HG03066 (cell line): ENCODE measurements at regions not wholly inside any gene's neighbourhood (a gene's known extent, or its start where the extent isn't known, plus 50 kb on each side); places are given as distances from the start of the nearest gene placed in this dataset.

Experiments
- ATAC-seq: cut with Tn5 transposase; IDR thresholded peaks from one replicate; pipeline ENCODE4 v1.9.1; 2021; ENCODE audit warnings: low read depth; ENCODE audit not compliant: unreplicated experiment

- no peak for ATAC-seq
Measured at GRCh38 chr12:34361721-34362316, 339.5 kb downstream of the ALG10 start.

DNA sequence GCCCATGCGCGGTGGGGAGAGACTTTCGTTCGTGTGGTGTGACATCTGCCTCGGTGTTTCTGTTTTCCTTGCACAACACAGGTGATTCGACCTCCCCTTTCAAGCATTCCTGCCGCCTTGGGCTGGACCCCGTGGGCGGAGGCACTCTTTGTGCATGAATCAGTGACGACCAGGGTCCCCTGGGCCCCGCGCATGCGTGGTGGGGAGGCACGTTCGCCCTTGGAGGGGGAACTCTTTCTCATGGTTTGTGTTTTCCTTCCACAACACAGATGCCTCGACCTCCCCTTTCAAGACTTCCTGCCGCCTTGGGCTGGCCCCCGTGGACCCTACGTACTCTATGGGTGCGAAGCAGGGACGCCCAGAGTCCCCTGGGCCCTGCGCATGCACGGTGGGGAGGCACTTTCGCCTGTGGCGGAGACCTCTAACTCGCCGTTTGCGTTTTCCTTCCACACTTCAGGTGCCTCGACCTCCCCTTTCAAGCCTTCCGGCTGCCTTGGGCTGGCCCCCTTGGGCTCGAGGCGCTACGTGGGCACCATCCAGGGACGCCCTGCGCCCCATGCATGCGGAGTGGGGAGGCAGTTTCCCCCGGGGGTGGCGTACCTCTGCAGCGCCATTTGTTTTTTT, 340.9 kb downstream of the ALG10 start:
- ATAC-seq: no peak

DNA sequence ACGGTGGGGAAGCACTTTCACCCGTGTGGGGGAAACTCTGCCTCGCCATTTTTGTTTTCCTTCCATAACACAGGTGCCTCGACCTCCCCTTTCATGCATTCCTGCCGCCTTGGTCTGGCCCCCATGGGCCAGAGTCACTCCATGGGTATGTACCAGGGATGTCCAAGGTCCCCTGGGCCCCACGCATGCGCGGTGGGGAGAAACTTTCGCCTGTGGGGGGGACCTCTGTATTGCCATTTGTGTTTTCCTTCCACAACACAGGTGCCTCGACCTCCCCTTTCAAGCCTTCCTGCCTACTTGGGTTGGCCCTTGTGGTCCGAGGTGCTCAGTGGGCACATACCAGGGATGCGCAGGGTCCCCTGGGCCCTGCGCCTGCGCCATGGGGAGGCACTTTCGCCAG, 345.8 kb downstream of the ALG10 start:
- no peak for ATAC-seq

- no peak for ATAC-seq
Measured at GRCh38 chr12:34371050-34371449, 348.8 kb downstream of the ALG10 start.

DNA sequence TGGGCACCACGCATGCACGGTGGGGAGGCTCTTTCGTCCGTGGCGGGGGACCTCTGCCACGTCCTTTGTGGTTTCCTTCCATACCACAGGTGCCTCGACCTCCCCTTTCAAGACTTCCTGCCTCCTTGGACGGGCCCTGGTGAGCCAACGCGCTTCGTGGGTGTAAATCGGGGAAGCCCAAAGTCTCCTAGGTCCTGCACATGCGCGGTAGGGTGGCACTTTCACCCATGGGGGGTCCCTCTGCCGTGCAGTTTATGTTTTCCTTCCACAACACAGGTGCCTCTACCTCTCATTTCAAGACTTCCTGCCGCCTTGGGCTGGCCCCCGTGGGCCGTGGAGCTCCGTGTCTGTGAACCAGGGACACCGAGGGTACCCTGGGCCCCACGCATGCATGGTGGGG, 349.7 kb downstream of the ALG10 start:
- no peak for ATAC-seq

DNA sequence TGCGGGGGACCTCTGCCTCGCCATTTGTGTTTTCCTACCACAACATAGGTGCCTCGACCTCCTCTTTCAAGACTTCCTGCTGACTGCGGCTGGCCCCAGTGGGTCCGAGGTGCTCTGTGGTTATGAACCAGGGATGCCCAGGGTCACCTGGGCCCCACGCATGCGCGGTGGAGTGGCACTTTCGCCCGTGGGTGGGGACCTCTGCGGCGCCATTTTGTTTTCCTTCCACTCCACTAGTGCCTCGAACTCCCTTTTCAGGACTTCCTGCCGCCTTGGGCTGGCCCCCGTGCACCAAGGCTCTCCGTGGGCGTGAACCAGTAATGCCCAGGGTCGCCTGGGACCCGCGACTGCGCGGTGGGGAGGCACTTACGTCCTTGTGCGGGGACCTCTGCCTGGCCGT, 351.6 kb downstream of the ALG10 start:
- ATAC-seq: no peak

DNA sequence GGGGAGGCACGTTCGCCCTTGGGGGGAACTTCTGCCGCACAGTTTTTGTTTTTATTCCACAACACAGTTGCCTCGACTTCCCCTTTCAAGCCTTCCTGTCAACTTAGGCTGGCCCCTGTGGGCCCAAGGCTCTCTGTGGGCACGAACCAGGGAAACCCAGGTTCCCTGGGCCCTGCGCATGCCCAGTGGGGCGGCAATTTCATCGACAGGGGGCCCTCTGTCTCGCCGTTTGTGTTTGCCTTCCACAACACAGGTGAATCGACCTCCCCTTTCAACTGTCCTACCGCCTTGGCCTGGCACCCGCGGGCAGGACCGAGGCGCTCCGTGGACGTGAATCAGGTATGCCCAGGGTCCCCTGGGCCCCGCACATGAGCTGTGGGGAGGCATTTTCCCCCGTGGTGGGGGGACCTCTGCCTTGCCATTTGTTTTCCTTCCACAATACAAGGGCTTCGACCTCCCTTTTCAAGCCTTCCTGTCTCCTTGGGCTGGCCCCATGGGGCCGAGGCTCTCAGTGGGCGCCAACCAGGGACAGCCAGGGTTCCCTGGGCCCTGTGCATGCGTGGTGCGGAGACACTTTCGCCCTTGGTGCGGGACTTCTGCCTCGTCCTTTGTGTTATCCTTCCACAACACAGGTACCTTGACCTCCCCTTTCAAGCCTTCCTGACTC, 354.0 kb downstream of the ALG10 start:
- no peak for ATAC-seq

DNA sequence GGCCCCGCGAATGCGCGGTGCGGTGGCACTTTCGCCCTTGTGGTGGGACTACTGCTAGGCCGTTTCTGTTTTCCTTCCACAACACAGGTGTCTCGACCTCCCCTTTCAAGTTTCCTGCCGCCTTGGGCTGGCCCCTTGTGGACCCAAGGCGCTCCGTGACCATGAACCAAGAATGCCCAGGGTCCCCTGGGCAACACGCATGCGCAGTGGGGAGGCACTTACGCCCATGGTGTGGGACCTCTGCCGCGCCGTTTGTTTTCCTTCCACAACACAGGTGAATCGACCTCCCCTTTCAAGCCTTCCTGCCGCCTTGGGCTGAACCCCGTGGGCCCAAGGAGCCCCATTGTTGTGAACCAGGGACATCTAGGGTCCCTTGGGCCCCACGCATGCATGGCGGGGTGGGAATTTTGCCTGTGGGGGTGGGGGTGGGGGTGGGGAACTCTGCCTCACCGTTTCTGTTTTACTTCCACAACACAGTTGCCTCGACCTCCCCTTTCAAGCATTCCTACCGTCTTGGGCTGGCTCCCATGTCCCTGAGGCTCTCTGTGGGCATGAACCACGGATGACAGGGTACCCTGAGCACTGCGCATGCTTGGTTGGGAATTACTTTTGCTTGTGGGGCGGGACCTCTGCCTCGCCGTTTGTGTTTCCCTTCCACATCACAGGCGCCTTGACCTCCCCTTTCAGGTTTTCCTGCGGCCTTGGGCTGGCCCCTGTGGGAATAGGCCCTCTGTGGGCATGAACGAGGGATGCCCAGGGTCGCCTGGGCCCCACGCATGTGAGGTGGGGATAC, 355.1 kb downstream of the ALG10 start:
- no peak for ATAC-seq

DNA sequence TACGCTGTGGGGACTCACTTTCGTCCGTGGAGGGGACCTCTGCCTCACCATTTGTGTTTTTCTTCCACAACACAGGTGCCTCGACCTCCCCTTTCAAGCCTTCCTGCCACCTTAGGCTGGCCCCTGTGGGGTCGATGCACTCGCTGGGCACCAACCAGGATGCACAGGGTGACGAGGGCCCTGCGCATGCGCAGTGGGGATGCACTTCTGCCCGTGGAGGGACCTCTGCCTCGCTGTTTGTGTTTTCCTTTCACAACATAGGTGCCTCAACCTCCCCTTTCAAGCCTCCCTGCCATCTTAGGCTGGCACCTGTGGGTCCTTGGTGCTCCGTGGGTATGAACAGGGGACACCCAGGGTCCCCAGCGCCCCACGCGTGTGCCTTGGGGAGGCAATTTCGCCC, 356.8 kb downstream of the ALG10 start:
- ATAC-seq: no peak

DNA sequence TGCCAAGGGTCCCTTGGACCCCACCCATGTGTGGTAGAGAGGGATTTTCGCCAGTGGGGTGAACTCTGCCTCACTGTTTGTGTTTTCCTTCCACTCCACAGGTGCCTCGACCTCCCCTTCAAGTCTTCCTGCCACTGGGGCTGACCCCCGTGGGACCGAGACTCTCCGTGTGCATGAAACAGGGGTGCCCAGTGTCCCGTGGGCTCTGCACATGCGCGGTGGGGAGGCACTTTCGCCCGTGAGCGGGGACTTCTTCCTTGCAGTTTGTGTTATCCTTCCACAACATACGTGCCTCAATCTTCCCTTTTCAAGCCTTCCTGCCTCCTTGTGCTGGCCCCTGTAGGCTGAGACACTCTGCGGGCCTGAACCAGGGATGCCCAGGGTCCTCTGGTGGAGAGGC, 362.4 kb downstream of the ALG10 start:
- ATAC-seq: no peak

- ATAC-seq: no peak
Measured at GRCh38 chr12:34386016-34386415, 363.7 kb downstream of the ALG10 start.

DNA sequence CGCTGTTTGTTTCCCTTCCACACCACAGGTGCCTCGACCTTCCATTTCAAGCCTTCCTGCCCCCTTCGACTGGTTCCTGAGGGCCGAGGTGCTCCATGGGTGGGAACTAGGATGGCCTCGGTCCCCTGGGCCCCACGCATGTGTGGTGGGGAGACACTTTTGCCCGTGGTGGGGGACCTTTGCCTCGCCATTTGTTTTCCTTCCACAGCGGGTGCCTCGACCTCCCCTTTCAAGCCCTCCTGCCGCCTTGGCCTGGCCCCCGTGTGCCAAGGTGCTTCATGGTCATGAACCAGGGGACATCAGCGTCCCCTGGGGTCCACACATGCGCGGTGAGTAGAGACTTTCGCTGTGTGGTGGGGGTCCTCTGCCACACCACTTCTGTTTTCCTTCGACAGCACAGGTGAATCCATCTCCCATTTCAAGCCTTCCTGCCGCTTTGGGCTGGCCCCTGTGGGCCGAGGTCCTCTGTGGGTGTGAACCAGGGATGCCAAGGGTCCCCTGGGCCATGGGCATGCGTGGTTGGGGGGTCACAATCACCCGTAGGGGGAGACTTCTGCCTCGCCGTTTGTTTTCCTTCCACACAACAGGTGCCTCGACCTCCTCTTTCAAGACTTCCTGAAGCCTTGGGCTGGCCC, 364.4 kb downstream of the ALG10 start:
- ATAC-seq: no peak

GRCh38 chr12:34387711-34388635, 365.7 kb downstream of the ALG10 start:
- no peak for ATAC-seq

DNA sequence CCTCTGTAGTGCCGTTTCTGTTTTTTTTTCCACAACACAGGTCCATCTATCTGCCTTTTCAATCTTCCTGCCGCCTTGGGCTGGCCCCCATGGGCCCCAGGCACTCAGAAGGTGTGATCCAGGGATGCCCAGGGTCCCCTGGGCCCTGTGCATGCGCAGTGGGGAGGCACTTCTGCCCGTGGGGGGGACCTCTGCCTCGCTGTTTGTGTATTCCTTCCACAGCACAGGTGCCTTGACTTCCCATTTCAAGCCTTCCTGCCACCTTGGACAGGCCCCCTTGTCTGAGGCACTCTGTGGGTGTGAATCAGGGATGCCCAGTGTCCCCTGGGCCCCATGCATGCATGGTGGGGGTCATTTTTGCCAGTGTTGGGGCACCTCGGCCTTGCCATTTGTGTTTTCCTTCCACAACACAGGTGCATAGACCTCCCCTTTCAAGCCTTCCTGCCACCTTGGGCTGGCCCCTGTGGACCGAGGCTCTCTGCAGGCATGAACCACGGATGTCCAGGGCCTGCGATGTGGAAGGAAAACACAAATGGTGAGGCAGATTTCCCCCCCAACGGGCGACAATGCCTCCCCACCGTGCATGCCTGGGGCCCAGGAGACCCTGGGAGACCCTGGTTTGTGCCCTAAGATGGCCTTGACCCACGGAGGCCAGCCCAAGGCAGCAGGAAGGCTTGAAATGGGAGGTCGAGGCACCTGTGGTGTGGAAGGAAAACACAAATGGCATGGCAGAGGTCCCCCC, 366.5 kb downstream of the ALG10 start:
- ATAC-seq: no peak

DNA sequence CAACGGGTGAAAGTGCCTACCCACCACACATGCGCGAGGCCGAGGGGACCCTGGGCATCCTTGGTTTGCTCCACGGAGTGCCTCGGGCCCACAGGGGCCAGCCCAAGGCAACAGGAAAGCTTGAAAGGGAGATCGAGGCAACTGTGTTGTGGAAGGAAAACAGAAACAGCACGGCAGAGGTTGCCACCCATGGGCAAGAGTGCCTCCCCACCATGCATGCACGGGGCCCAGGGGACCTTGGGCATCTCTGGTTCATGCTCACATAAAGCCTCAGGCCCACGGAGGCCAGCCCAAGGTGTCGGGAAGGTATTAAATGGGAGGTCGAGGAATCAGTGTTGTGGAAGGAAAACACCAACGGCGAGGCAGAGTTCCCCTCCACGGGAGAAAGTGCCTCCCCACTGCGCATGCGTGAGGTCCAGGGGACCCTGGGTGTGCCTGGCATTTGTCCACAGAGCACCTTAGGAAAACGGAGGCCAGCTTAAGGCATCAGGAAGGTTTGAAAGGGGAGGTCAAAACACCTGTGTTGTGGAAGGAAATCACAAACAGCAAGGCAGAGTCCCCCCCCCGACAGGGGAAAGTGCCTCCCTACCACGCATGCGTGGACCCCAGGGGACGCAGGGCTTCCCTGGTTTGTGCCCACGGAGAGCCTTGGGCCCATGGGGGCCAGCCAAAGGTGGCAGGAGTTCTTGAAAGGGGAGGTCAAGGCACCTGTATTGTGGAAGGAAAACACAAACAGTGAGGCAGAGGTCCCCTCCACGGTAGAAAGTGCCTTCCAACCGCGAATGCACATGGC, 367.3 kb downstream of the ALG10 start:
- no peak for ATAC-seq

- ATAC-seq: no peak
Measured at GRCh38 chr12:34390171-34390841, 368.0 kb downstream of the ALG10 start.

DNA sequence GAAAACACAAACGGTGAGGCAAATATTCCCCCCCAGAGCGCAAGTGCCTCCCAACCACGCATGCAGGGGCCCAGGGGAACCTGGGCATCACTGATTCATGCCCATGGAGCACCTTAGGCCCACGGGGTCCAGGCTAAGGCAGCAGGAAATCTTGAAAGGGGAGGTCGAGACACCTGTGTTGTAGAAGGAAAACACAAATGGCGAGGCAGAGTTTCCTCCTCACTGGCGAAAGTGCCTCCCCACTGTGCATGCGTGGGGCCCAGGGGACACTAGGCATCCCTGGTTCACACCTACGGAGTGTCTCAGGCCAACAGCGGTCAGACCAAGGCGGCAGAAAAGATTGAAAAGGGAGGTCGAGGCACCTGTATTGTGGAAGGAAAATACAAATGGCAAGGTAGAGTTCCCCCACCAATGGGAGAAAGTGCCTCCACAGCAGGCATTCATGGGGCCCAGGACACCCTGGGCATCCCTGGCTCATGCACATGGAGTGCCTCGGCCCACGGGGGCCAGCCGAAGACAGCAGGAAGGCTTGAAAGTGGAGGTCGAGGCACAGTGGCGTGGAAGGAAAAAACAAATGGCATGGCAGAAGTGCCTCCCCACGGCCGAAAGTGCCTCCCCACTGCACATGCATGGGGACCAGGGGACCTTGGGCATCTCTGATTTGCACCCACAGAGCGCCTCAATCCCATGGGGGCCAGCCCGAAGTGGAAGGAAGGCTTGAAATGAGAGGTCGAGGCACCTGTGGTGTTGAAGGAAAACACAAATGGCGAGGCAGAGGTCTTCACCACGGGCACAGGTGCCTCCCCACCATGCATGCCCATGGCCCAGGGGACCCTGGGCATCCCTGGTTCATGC, 368.8 kb downstream of the ALG10 start:
- no peak for ATAC-seq
